Mucosa of stomach (tissue), 1 donor: ENCODE measurements at regions not wholly inside any gene's neighbourhood (a gene's known extent, or its start where the extent isn't known, plus 50 kb on each side); places are given as distances from the start of the nearest gene placed in this dataset.

ENCODE experiments used
- H3K27me3 ChIP-seq: one replicate; pipeline ENCODE4 v1.7.0; 2013; ENCODE audit warnings: mild to moderate bottlenecking, low read length; ENCODE audit not compliant: control insufficient read depth, insufficient read depth
- H3K36me3 ChIP-seq: one replicate; pipeline ENCODE4 v1.7.0; 2013; ENCODE audit warnings: low read length; ENCODE audit not compliant: control insufficient read depth, insufficient read depth
- H3K4me1 ChIP-seq: one replicate; pipeline ENCODE4 v1.7.0; 2013; ENCODE audit warnings: mild to moderate bottlenecking, low read length; ENCODE audit not compliant: control insufficient read depth, insufficient read depth
- H3K4me3 ChIP-seq: one replicate; pipeline ENCODE4 v1.7.0; 2013; ENCODE audit warnings: low read length
- H3K9ac ChIP-seq: one replicate; pipeline ENCODE4 v1.7.0; 2013; ENCODE audit warnings: mild to moderate bottlenecking, low read length, moderate library complexity
- H3K9me3 ChIP-seq: one replicate; pipeline ENCODE4 v1.7.0; 2013; ENCODE audit warnings: mild to moderate bottlenecking, low read length, moderate library complexity; ENCODE audit not compliant: control insufficient read depth
- donor health status: Pancreatic carcinoma.

DNA sequence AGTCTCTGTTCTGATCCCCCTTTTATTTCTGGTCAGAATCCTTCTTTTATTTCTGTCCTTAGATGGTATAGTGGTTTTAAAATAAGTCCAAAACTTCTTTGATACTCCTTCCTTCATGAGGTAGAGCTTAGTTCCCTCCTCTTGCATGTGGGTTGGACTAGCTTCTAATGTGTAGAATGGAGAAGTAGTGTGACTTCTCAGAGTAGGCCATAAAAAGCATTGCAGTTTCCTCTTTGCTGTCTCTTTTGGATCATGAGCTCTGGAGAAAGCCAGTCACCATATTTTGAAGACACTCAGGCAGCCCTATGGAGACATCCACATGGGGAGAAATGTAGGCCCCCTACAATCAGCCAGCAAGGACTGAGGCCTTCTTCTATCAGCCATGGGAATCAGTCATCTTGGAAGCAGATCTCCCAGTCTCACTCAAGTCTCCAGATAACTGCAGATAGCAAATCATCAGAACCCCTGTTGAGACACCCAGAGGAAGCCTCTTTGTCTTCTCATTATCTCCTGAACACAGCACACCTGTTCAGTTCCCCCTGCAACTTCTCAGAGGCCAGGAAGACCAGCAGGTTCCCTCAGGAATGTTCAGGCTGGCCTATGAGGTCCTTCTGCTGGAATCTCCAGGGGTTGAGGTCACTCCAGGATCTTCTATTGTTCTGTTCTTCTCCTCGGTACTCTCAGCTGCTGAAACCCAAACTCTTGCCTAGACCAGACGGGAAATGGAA is 511.9 kb upstream of the ZMIZ1 start:
- Histone ChIP-seq H3K4me1 (no peaks in the 10 kb centered on the region), H3K27me3 (no peaks in the 10 kb centered on the region), H3K9ac (no peak overlapping the region), H3K4me3 (no peak overlapping the region), H3K9me3 (no peaks in the 10 kb centered on the region), H3K36me3 (no peaks in the 10 kb centered on the region)

DNA sequence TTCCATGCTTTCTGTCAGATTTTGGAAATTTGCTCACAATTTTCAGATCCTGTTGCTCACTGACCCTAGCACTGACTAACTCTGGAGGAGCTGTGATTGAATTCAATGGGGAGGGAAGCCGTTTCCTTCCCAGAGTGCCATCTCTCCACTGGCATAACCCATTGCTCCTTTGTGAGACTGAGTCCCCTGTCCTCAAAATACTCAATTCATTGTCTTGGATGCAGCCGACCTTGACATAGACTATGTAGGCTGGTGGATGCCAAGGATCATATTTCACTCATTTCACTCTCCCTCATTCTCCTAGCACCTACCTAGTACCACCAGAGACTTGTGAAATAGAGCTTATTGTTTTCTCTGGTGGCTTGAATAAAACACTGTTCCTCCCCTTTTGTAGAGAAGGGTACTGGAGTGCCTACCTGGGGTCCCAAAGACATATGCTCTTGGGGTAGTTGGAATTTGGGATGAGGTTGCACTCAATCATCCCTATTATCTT is 511.3 kb upstream of the ZMIZ1 start:
- Histone ChIP-seq H3K36me3 (no peaks in the 10 kb centered on the region), H3K4me3 (no peak overlapping the region), H3K4me1 (no peaks in the 10 kb centered on the region), H3K9me3 (no peaks in the 10 kb centered on the region), H3K9ac (no peak overlapping the region), H3K27me3 (no peaks in the 10 kb centered on the region)

DNA sequence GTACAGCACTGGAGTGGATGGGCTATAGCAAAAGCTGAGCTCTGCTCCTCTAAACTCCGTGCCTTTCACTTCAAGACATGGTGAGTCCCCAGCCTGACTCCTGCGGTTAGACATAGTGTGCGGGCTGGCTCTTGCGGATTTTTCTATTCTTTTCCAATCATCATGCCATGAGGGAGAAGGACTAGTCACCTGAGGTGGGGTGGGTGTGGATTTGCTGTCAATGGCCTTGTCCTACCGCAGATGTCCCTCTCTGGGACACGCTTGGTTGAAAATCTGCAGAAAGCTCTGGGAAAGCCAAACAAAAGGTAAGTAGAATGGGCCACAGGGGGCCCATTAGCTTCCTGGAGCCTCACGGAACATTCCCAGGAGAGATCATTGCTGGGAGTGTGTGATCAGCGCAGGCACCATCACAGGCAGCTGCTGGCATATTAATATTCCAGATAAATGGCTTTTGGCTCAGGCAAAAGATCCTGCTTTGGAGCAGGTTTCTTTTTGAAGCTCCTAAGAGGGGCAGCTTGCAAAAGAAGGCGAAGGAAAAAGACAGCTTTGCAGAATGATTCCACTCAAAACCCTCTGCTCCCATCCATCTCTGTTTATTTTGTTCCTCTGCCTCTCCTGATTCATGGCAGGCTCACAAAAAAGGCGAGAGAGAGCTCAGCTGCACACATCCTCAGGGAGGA is 509.0 kb upstream of the ZMIZ1 start:
- no peak overlapping the region for H3K9ac ChIP-seq
- H3K4me3 ChIP-seq, result no peak overlapping the region
- H3K36me3 ChIP-seq, result no peaks in the 10 kb centered on the region
- H3K9me3 ChIP-seq, result no peaks in the 10 kb centered on the region
- H3K4me1 ChIP-seq, result no peaks in the 10 kb centered on the region
- no peaks in the 10 kb centered on the region for H3K27me3 ChIP-seq

- no peak overlapping the region for H3K9ac ChIP-seq
- no peaks in the 10 kb centered on the region for H3K36me3 ChIP-seq
- no peaks in the 10 kb centered on the region for H3K9me3 ChIP-seq
- H3K4me1 ChIP-seq, result no peaks in the 10 kb centered on the region
- no peak overlapping the region for H3K4me3 ChIP-seq
- H3K27me3 ChIP-seq, result no peaks in the 10 kb centered on the region
Measured at GRCh38 chr10:78560341-78560688, 508.5 kb upstream of the ZMIZ1 start.

- H3K9me3 ChIP-seq, result no peaks in the 10 kb centered on the region
- no peaks in the 10 kb centered on the region for H3K27me3 ChIP-seq
- no peak overlapping the region for H3K4me3 ChIP-seq
- no peaks in the 10 kb centered on the region for H3K36me3 ChIP-seq
- no peak overlapping the region for H3K9ac ChIP-seq
- peaks cover 5% of the 10 kb centered on the region for H3K4me1 ChIP-seq
Measured at GRCh38 chr10:78563314-78563713, 505.5 kb upstream of the ZMIZ1 start.

DNA sequence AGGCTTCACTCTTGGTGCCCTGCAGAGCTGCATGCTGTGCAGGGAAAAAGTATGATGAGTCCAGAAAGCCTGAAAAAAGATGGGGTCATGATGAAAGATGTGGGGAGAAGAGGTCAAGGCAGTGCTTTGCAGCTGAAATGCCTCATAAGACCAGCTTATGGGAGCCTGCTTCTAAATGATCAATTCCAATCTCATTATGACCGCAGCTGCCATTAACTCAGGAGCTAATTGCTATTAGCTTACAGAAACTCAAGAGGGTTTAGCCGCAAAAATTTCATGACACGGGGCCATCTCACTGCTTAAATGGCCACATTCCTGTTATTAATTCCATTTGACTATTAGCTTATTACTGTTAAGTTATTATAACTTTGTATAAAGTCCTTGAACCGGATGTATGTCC is 502.9 kb upstream of the ZMIZ1 start:
- H3K36me3 ChIP-seq, result no peaks in the 10 kb centered on the region
- no peak overlapping the region for H3K4me3 ChIP-seq

DNA sequence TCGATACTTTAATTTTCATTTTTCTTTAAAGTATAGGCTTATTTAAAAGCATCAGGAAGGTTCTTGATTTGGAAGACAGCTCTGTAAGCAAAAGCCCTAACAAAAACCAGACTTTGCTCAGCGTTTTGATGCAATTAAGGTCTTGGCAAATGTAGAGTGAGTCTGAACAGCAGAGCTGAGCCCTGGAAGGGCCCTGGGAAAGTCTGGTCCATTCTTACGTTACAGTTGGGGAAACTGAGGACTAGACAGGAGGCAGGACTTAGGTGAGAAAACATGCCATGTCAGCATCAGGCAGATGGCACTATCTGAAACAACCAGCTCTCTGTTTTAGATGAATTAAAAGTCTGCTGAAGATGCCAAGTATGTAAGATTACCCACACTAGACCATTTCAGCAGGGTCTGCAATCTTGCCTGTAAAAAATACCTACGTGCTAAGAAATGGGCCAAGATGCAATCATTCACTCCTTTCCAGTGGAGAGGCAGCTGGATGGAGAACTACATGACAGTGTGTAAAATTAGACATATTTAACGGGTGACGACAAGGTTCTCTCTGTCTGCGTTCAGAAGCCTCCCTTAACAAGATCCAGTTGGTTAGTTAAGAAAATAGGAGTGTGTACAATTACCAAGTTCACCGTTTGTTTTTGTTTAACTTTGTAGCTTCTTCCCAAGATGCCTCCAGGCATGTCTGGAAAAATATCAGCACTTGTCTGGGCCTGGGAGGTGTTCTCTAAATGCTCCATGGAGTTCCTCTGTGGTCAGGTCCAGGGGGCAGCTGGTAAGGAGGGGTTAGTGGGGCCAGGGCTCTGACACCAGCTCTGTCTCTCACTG is 502.3 kb upstream of the ZMIZ1 start:
- no peak overlapping the region for H3K9ac ChIP-seq

More for the DNA sequence above, 502.9 kb upstream of the ZMIZ1 start:
- Histone ChIP-seq H3K4me1 (peaks cover 5% of the 10 kb centered on the region), H3K9me3 (no peaks in the 10 kb centered on the region), H3K27me3 (no peaks in the 10 kb centered on the region), H3K9ac (no peak overlapping the region)

GRCh38 chr10:78567680-78568455 is 500.9 kb upstream of the ZMIZ1 start:
- Histone ChIP-seq H3K27me3 (no peaks in the 10 kb centered on the region), H3K4me1 (peaks cover 5% of the 10 kb centered on the region), H3K36me3 (no peaks in the 10 kb centered on the region), H3K9me3 (no peaks in the 10 kb centered on the region), H3K4me3 (no peak overlapping the region), H3K9ac (no peak overlapping the region)

More for the DNA sequence above, 502.3 kb upstream of the ZMIZ1 start:
- H3K36me3 ChIP-seq, result no peaks in the 10 kb centered on the region
- no peaks in the 10 kb centered on the region for H3K27me3 ChIP-seq
- no peak overlapping the region for H3K4me3 ChIP-seq
- no peaks in the 10 kb centered on the region for H3K9me3 ChIP-seq
- H3K4me1 ChIP-seq, result peaks cover 5% of the 10 kb centered on the region

DNA sequence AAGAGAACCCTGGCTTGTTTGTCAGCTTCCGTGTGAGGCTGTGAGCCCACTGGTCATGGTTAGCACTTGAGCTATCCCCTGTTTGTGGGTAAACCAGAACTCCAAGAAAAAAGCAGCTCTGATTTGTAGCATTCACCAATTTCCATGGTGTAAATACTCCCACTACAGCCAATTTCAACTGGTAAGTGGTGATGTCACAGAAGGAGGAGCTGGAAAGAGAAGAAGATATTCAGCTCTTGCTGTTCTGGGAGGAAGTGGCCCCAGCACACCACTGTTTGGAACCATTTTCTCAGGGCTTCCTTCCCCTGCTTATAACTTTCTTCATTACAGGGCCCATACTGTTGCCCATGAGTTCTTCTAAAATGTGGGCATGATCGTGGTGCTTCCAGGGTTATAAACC is 500.1 kb upstream of the ZMIZ1 start:
- Histone ChIP-seq H3K27me3 (no peaks in the 10 kb centered on the region), H3K36me3 (no peaks in the 10 kb centered on the region), H3K9ac (no peak overlapping the region), H3K4me1 (peaks cover 5% of the 10 kb centered on the region), H3K4me3 (no peak overlapping the region), H3K9me3 (no peaks in the 10 kb centered on the region)

DNA sequence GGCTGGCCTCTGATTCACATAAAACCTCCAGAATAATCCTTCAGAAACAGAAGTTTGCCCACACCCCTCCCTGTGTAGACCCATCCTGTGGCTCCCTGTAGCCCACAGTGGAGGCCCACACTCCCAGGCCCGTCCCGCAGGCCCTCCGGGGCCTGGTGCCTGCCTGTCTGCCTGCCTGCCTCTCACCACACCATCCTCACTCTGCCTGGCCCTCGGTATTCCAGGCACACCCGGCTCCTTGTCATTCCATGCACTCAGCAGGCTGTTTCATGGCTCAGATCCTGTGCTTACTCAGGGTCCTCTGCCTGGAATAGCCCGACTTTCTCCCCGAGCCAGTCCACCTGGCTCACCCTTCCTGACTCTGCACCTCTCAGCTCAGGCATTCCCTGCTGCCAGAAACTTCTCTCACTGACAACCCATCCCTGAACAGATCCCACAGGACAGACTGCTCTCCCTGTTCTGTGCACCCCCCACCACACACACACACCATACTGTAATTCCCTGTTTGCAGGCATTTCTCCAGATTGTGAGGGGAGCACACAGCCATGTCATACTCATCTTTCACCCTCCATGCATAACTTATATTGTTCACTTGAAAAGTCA is 498.0 kb upstream of the ZMIZ1 start:
- Histone ChIP-seq H3K9ac (no peak overlapping the region), H3K4me1 (peaks cover 5% of the 10 kb centered on the region), H3K27me3 (no peaks in the 10 kb centered on the region), H3K4me3 (no peak overlapping the region), H3K9me3 (no peaks in the 10 kb centered on the region), H3K36me3 (no peaks in the 10 kb centered on the region)

- H3K4me3 ChIP-seq, result no peak overlapping the region
- no peaks in the 10 kb centered on the region for H3K27me3 ChIP-seq
- no peaks in the 10 kb centered on the region for H3K9me3 ChIP-seq
- no peak overlapping the region for H3K9ac ChIP-seq
- H3K36me3 ChIP-seq, result no peaks in the 10 kb centered on the region
- peaks cover 4% of the 10 kb centered on the region for H3K4me1 ChIP-seq
Measured at GRCh38 chr10:78571286-78571685, 497.5 kb upstream of the ZMIZ1 start.
